ENCODE measurements at regions not wholly inside any gene's neighbourhood (a gene's known extent, or its start where the extent isn't known, plus 50 kb on each side); places are given as distances from the start of the nearest gene placed in this dataset.

GRCh38 chr11:22546746-22547145 is 78.9 kb downstream of the FANCF start (continued):
- TF ChIP-seq POLR2B (IDR thresholded peaks at IDR 0.05; ENCODE audit: low read depth, partially characterized antibody), result no peak
- TF ChIP-seq CTBP1 (IDR thresholded peaks at IDR 0.05; ENCODE audit: borderline replicate concordance), result no peak
- TF ChIP-seq DACH1 (IDR thresholded peaks at IDR 0.05; ENCODE audit: partially characterized antibody), result no peak
- TF ChIP-seq CEBPZ (IDR thresholded peaks at IDR 0.05; ENCODE audit: borderline replicate concordance, low read depth, low read length), result no peak
- TF ChIP-seq, protein P1, sequence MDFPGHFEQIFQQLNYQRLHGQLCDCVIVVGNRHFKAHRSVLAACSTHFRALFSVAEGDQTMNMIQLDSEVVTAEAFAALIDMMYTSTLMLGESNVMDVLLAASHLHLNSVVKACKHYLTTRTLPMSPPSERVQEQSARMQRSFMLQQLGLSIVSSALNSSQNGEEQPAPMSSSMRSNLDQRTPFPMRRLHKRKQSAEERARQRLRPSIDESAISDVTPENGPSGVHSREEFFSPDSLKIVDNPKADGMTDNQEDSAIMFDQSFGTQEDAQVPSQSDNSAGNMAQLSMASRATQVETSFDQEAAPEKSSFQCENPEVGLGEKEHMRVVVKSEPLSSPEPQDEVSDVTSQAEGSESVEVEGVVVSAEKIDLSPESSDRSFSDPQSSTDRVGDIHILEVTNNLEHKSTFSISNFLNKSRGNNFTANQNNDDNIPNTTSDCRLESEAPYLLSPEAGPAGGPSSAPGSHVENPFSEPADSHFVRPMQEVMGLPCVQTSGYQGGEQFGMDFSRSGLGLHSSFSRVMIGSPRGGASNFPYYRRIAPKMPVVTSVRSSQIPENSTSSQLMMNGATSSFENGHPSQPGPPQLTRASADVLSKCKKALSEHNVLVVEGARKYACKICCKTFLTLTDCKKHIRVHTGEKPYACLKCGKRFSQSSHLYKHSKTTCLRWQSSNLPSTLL (IDR thresholded peaks at IDR 0.05), result no peak
- no peak for TF ChIP-seq EGR1 (conservative IDR thresholded peaks at IDR 0.05)
- no peak for TF ChIP-seq RAD21 (CRISPR knock-in tag; conservative IDR thresholded peaks at IDR 0.05 in 1 of 2, IDR thresholded peaks at IDR 0.05 in 1 of 2)
- no peak for TF ChIP-seq ETV1 (tag; conservative IDR thresholded peaks at IDR 0.05; ENCODE audit: low read depth)
